ENCODE measurements at regions not wholly inside any gene's neighbourhood (a gene's known extent, or its start where the extent isn't known, plus 50 kb on each side); places are given as distances from the start of the nearest gene placed in this dataset.

GRCh38 chr7:35508623-35509400 lies 186.1 kb downstream of the HERPUD2 start:
- no peak overlapping the region for H3K4me3 ChIP-seq (ENCODE audit: low read depth, low read length)
- no peak for DNase-seq (ENCODE audit: low read depth)
- TF ChIP-seq, protein P1, sequence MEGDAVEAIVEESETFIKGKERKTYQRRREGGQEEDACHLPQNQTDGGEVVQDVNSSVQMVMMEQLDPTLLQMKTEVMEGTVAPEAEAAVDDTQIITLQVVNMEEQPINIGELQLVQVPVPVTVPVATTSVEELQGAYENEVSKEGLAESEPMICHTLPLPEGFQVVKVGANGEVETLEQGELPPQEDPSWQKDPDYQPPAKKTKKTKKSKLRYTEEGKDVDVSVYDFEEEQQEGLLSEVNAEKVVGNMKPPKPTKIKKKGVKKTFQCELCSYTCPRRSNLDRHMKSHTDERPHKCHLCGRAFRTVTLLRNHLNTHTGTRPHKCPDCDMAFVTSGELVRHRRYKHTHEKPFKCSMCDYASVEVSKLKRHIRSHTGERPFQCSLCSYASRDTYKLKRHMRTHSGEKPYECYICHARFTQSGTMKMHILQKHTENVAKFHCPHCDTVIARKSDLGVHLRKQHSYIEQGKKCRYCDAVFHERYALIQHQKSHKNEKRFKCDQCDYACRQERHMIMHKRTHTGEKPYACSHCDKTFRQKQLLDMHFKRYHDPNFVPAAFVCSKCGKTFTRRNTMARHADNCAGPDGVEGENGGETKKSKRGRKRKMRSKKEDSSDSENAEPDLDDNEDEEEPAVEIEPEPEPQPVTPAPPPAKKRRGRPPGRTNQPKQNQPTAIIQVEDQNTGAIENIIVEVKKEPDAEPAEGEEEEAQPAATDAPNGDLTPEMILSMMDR (IDR thresholded peaks at IDR 0.05; ENCODE audit: insufficient read depth, low read length) = peak; percentile 4

- DNase-seq (ENCODE audit: low read depth) = no peak
- no peak overlapping the region for H3K4me3 ChIP-seq (ENCODE audit: low read depth, low read length)
- TF ChIP-seq, protein P1 (IDR thresholded peaks at IDR 0.05; ENCODE audit: insufficient read depth, low read length) = no peak
Observed at GRCh38 chr7:35505066-35505465, 189.9 kb downstream of the HERPUD2 start.

DNA sequence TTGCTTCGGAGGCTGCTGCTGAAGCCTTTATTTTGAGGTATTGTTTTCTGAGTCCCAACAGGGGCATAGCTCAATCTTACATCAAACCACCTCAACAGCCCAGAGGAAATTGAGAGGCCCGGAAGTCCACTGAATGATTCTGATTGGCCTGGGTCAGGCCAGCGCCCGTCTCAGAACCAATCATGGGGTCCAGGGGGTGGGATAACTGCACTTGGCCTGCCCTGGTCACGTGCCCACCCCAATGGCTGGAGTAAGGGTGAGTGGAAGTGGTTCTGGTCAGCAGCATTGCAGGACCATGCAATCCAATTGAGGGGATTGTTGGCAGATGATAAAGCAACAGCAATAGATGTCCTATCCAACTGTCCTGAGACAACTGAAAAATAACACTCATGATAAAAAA lies 190.6 kb downstream of the HERPUD2 start:
- TF ChIP-seq, protein P1 (IDR thresholded peaks at IDR 0.05; ENCODE audit: insufficient read depth, low read length) = no peak
- no peak for DNase-seq (ENCODE audit: low read depth)
- no peak overlapping the region for H3K4me3 ChIP-seq (ENCODE audit: low read depth, low read length)

GRCh38 chr7:35501681-35502080 lies 193.3 kb downstream of the HERPUD2 start:
- DNase-seq (ENCODE audit: low read depth) = no peak
- TF ChIP-seq, protein P1 (IDR thresholded peaks at IDR 0.05; ENCODE audit: insufficient read depth, low read length) = no peak
- H3K4me3 ChIP-seq (ENCODE audit: low read depth, low read length) = no peak overlapping the region

GRCh38 chr7:35499226-35499625 lies 195.7 kb downstream of the HERPUD2 start:
- TF ChIP-seq, protein P1 (IDR thresholded peaks at IDR 0.05; ENCODE audit: insufficient read depth, low read length) = no peak
- DNase-seq (ENCODE audit: low read depth) = no peak
- H3K4me3 ChIP-seq (ENCODE audit: low read depth, low read length) = no peak overlapping the region

DNA sequence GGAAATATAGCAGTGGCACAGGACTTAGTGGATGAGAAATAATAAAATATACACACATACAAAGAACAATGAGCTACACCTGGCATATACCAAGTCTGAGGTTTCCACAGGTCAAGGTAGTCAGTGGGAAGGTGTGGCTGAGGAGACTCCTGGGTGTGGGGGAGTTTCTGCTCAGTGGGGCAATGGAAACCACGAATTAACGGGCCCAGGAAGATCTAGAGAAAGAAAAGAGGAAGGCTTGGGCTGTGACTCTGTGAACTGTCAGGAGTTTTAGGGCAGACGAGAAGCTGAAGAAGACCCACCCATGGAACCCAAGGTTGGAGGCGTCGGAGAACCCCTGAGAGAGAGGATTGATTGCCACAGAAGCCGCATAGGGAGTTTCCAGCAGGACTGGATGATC lies 196.5 kb downstream of the HERPUD2 start:
- H3K4me3 ChIP-seq (ENCODE audit: low read depth, low read length) = no peak overlapping the region
- no peak for DNase-seq (ENCODE audit: low read depth)
- TF ChIP-seq, protein P1 (IDR thresholded peaks at IDR 0.05; ENCODE audit: insufficient read depth, low read length) = no peak

DNA sequence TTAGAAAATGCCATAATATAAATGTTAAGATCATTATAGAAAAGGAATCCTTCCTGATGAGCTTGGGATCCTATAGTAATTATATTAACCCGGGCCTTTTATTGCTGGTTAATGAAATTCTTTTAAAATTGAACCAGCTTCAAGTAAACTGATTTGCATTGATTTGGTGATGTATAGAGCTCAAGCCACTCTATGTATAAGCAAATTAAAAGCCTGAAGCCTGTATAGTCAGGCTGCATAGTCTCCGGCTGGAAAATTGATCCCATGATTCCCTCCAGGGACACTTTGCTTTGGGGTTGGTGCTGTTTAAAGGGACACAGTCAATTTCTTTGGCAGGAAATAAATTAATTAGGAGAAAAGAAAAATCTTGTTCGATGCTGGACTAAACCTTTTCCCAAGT lies 199.1 kb downstream of the HERPUD2 start:
- TF ChIP-seq, protein P1 (IDR thresholded peaks at IDR 0.05; ENCODE audit: insufficient read depth, low read length) = no peak
- no peak overlapping the region for H3K4me3 ChIP-seq (ENCODE audit: low read depth, low read length)
- no peak for DNase-seq (ENCODE audit: low read depth)
